Left ventricle myocardium inferior (tissue), 1 donor: ENCODE measurements at regions not wholly inside any gene's neighbourhood (a gene's known extent, or its start where the extent isn't known, plus 50 kb on each side); places are given as distances from the start of the nearest gene placed in this dataset.
"Not testable (repeated sequence)": the region's sequence is repeated elsewhere in the genome, so short reads cannot be mapped to it uniquely, and the experiment has no call there.

Source experiments
- DNase-seq: peaks from one replicate; pipeline ENCODE4 v3.0.0-alpha.2; 2020
- H3K27ac ChIP-seq: fragments of 200-600 bp; replicated peaks from 2 replicates; pipeline ENCODE4 v1.8.0; 2021
- H3K27me3 ChIP-seq: fragments of 200-600 bp; 2 replicates; pipeline ENCODE4 v1.8.0; 2021; ENCODE audit warnings: low read depth
- H3K36me3 ChIP-seq: fragments of 200-600 bp; 2 replicates; pipeline ENCODE4 v1.8.0; 2021
- H3K4me1 ChIP-seq: fragments of 200-600 bp; 2 replicates; pipeline ENCODE4 v1.8.0; 2021
- H3K4me3 ChIP-seq: fragments of 200-600 bp; 2 replicates; pipeline ENCODE4 v1.8.0; 2021; ENCODE audit warnings: mild to moderate bottlenecking, moderate library complexity
- H3K9me3 ChIP-seq: fragments of 200-600 bp; replicated peaks from 2 replicates; pipeline ENCODE4 v1.8.0; 2021
- CTCF ChIP-seq: fragments of 200-600 bp; IDR thresholded peaks from 2 replicates; pipeline ENCODE4 v1.8.0; 2021; ENCODE audit warnings: antibody characterized with exemption, mild to moderate bottlenecking, borderline replicate concordance
- intact Hi-C: fragments of 100-400 bp; cut with micrococcal nuclease; formaldehyde crosslinking; loops from one replicate; pipeline ENCODE4 v1.11.0; 2022
- donor health status: DM: no; HTN: yes; CAD: no; lungs with severe emphysema.

- intact Hi-C loops = no loop called here
- no peaks in the 10 kb centered on the region for H3K36me3 ChIP-seq
- TF ChIP-seq CTCF = no peak
Observed at GRCh38 chr7:106365252-106366005, 80.6 kb upstream of the NAMPT start.

GRCh38 chr7:106362507-106362906 is 77.7 kb upstream of the NAMPT start:
- H3K36me3 ChIP-seq, H3K4me3 ChIP-seq, H3K27me3 ChIP-seq, intact Hi-C loops, H3K4me1 ChIP-seq, DNase-seq, H3K27ac ChIP-seq: not testable (repeated sequence)
- peaks cover 13% of the 10 kb centered on the region for H3K9me3 ChIP-seq

More at GRCh38 chr7:106365252-106366005, 80.6 kb upstream of the NAMPT start:
- H3K4me3 ChIP-seq = no peak overlapping the region
- no peaks in the 10 kb centered on the region for H3K27me3 ChIP-seq
- DNase-seq = no peak
- no peaks in the 10 kb centered on the region for H3K4me1 ChIP-seq
- peaks cover 12% of the 10 kb centered on the region for H3K9me3 ChIP-seq
- no peak overlapping the region for H3K27ac ChIP-seq

- Histone ChIP-seq H3K4me1 (no peaks in the 10 kb centered on the region), H3K27ac (no peak overlapping the region), H3K4me3 (no peak overlapping the region), H3K9me3 (peaks cover 7% of the 10 kb centered on the region), H3K36me3 (no peaks in the 10 kb centered on the region), H3K27me3 (no peaks in the 10 kb centered on the region)
- intact Hi-C loops = no loop called here
- TF ChIP-seq CTCF = no peak
- DNase-seq = no peak
Observed at GRCh38 chr7:106358103-106358663, 73.4 kb upstream of the NAMPT start.

GRCh38 chr7:106357675-106358074 is 72.9 kb upstream of the NAMPT start:
- intact Hi-C loops = no loop called here
- Histone ChIP-seq H3K27me3 (no peaks in the 10 kb centered on the region), H3K4me3 (no peak overlapping the region), H3K27ac (no peak overlapping the region), H3K36me3 (no peaks in the 10 kb centered on the region), H3K4me1 (no peaks in the 10 kb centered on the region), H3K9me3 (peaks cover 7% of the 10 kb centered on the region)
- TF ChIP-seq CTCF = no peak
- DNase-seq = no peak

GRCh38 chr7:106354822-106355221 is 70.0 kb upstream of the NAMPT start:
- no peak for DNase-seq
- intact Hi-C loops = no loop called here
- Histone ChIP-seq H3K9me3 (peaks cover 6% of the 10 kb centered on the region), H3K27me3 (no peaks in the 10 kb centered on the region), H3K36me3 (no peaks in the 10 kb centered on the region), H3K4me3 (no peak overlapping the region), H3K4me1 (no peaks in the 10 kb centered on the region), H3K27ac (no peak overlapping the region)
- TF ChIP-seq CTCF = no peak

GRCh38 chr7:106353944-106354343 is 69.2 kb upstream of the NAMPT start:
- no peak for DNase-seq
- Histone ChIP-seq H3K27me3 (no peaks in the 10 kb centered on the region), H3K27ac (no peak overlapping the region), H3K4me1 (no peaks in the 10 kb centered on the region), H3K36me3 (no peaks in the 10 kb centered on the region), H3K9me3 (peaks cover 14% of the 10 kb centered on the region), H3K4me3 (no peak overlapping the region)
- intact Hi-C loops = no loop called here
- TF ChIP-seq CTCF = no peak
